Liver (tissue), 8 donors: ENCODE measurements at regions not wholly inside any gene's neighbourhood (a gene's known extent, or its start where the extent isn't known, plus 50 kb on each side); places are given as distances from the start of the nearest gene placed in this dataset.

Experiments
- DNase-seq: peaks from one replicate; pipeline ENCODE4 v3.0.0-alpha.2; 2017; ENCODE audit warnings: low spot score
- H3K27ac ChIP-seq, 2 donors: one replicate each; pipeline ENCODE4 v1.7.0; 2013; ENCODE audit warnings: inconsistent platforms in 2 of 2, low read length in 2 of 2, control low read depth in 1 of 2, low read depth in 1 of 2, mild to moderate bottlenecking in 1 of 2
- H3K27me3 ChIP-seq, 4 donors: one replicate each; pipeline versions ENCODE4 v1.6.1 to v1.7.0; 2013; ENCODE audit warnings: low read length in 3 of 4, inconsistent platforms in 1 of 4, mild to moderate bottlenecking in 1 of 4, moderate library complexity in 1 of 4; ENCODE audit not compliant: control insufficient read depth in 4 of 4, insufficient read depth in 4 of 4
- H3K36me3 ChIP-seq, 4 donors: one replicate each; pipeline versions ENCODE4 v1.6.1 to v1.7.0; 2013; ENCODE audit warnings: low read length in 3 of 4, mild to moderate bottlenecking in 3 of 4, low read depth in 1 of 4, moderate library complexity in 1 of 4; ENCODE audit not compliant: control insufficient read depth in 4 of 4, insufficient read depth in 3 of 4
- H3K4me1 ChIP-seq, 4 donors: one replicate each; pipeline versions ENCODE4 v1.6.1 to v1.7.0; 2013; ENCODE audit warnings: low read length in 3 of 4, mild to moderate bottlenecking in 3 of 4, moderate library complexity in 1 of 4; ENCODE audit not compliant: control insufficient read depth in 4 of 4, insufficient read depth in 4 of 4
- H3K4me3 ChIP-seq, 3 donors: one replicate each; pipeline versions ENCODE4 v1.6.1 to v1.7.0; 2013; ENCODE audit warnings: low read length in 3 of 3, control low read depth in 1 of 3, low read depth in 1 of 3, mild to moderate bottlenecking in 1 of 3
- H3K9ac ChIP-seq, 2 donors: one replicate each; pipeline ENCODE4 v1.7.0; 2013; ENCODE audit warnings: low read length in 2 of 2, mild to moderate bottlenecking in 2 of 2, moderate library complexity in 2 of 2, control low read depth in 1 of 2, low read depth in 1 of 2
- H3K9me3 ChIP-seq, 4 donors: one replicate each; pipeline versions ENCODE4 v1.6.1 to v1.7.0; 2013; ENCODE audit warnings: low read length in 3 of 4; ENCODE audit not compliant: control insufficient read depth in 4 of 4
- ATF3 ChIP-seq: IDR thresholded peaks from 2 replicates; pipeline ENCODE4 v1.6.1; 2016; ENCODE audit warnings: antibody characterized with exemption
- EGR1 ChIP-seq, 2 donors: IDR thresholded peaks; 2 replicates each; pipeline ENCODE4 v1.6.1; 2016 to 2018; ENCODE audit warnings: antibody characterized with exemption in 2 of 2, low read depth in 2 of 2
- FOXA1 ChIP-seq: IDR thresholded peaks from 2 replicates; pipeline ENCODE4 v1.6.1; 2016; ENCODE audit warnings: antibody characterized with exemption
- FOXA2 ChIP-seq: IDR thresholded peaks from 2 replicates; pipeline ENCODE4 v1.6.1; 2016; ENCODE audit warnings: antibody characterized with exemption
- GABPA ChIP-seq, 2 donors: IDR thresholded peaks in 1 of 2; conservative IDR thresholded peaks in 1 of 2; 2 replicates each; pipeline ENCODE4 v1.6.1; 2016; ENCODE audit warnings: antibody characterized with exemption in 2 of 2, mild to moderate bottlenecking in 1 of 2, moderate library complexity in 1 of 2
- HNF4A ChIP-seq, 2 donors: conservative IDR thresholded peaks; 2 replicates each; pipeline ENCODE4 v1.6.1; 2016; ENCODE audit warnings: antibody characterized with exemption in 2 of 2, mild to moderate bottlenecking in 2 of 2
- HNF4G ChIP-seq: IDR thresholded peaks from 2 replicates; pipeline ENCODE4 v1.6.1; 2016; ENCODE audit warnings: antibody characterized with exemption
- JUND ChIP-seq, 2 donors: IDR thresholded peaks; 2 replicates each; pipeline ENCODE4 v1.6.1; 2016; ENCODE audit warnings: antibody characterized with exemption in 2 of 2
- NR2F2 ChIP-seq: IDR thresholded peaks from 2 replicates; pipeline ENCODE4 v1.6.1; 2016; ENCODE audit warnings: antibody characterized with exemption
- RAD21 ChIP-seq, 2 donors: IDR thresholded peaks; 2 replicates each; pipeline ENCODE4 v1.6.1; 2016; ENCODE audit warnings: antibody characterized with exemption in 2 of 2, mild to moderate bottlenecking in 2 of 2
- RXRA ChIP-seq, 2 donors: IDR thresholded peaks; 2 replicates each; pipeline ENCODE4 v1.6.1; 2017 to 2018; ENCODE audit warnings: antibody characterized with exemption in 2 of 2, mild to moderate bottlenecking in 1 of 2
- SP1 ChIP-seq: IDR thresholded peaks from 2 replicates; pipeline ENCODE4 v1.6.1; 2018; ENCODE audit warnings: antibody characterized with exemption, mild to moderate bottlenecking
- TAF1 ChIP-seq: conservative IDR thresholded peaks from 2 replicates; pipeline ENCODE4 v1.6.1; 2016; ENCODE audit warnings: antibody characterized with exemption, mild to moderate bottlenecking
- YY1 ChIP-seq: IDR thresholded peaks from 2 replicates; pipeline ENCODE4 v1.6.1; 2016; ENCODE audit warnings: antibody characterized with exemption, mild to moderate bottlenecking
- WGBS: extraction: QIAGEN DNeasy Blood & Tissue Kit; methylation state at CpG from one replicate; pipeline ENCODE4 v1.1.7; 2013; 5-methylcytosine and 5-hydroxymethylcytosine counted together
- TF ChIP-seq, protein P1 (sequence below): IDR thresholded peaks from 2 replicates; pipeline ENCODE4 v1.6.1; 2016; ENCODE audit warnings: antibody characterized with exemption
- TF ChIP-seq, protein P2 (sequence below): IDR thresholded peaks from 2 replicates; pipeline ENCODE4 v1.6.1; 2016; ENCODE audit warnings: antibody characterized with exemption, mild to moderate bottlenecking
- TF ChIP-seq, protein P3 (sequence below): IDR thresholded peaks from 2 replicates; pipeline ENCODE4 v1.6.1; 2016; ENCODE audit warnings: antibody characterized with exemption
- TF ChIP-seq, protein P4 (sequence below): fragments of 150-350 bp; IDR thresholded peaks from 2 replicates; pipeline ENCODE4 v1.5.1; 2017; ENCODE audit warnings: improper control_type of control experiment, low read depth, low read length; ENCODE audit not compliant: missing input control
- donor health status: healthy.
- donor health status: healthy.
- donor health status: healthy.
- donor health status: healthy.
- donor health status: healthy.

- no peaks in the 10 kb centered on the region for H3K27me3 ChIP-seq
- TF ChIP-seq SP1 (no peak), NR2F2 (no peak), TAF1 (no peak), HNF4G (no peak), GABPA (IDR thresholded peaks at IDR 0.05 in 1 of 2, conservative IDR thresholded peaks at IDR 0.05 in 1 of 2) (no peak)
- TF ChIP-seq, protein P1, sequence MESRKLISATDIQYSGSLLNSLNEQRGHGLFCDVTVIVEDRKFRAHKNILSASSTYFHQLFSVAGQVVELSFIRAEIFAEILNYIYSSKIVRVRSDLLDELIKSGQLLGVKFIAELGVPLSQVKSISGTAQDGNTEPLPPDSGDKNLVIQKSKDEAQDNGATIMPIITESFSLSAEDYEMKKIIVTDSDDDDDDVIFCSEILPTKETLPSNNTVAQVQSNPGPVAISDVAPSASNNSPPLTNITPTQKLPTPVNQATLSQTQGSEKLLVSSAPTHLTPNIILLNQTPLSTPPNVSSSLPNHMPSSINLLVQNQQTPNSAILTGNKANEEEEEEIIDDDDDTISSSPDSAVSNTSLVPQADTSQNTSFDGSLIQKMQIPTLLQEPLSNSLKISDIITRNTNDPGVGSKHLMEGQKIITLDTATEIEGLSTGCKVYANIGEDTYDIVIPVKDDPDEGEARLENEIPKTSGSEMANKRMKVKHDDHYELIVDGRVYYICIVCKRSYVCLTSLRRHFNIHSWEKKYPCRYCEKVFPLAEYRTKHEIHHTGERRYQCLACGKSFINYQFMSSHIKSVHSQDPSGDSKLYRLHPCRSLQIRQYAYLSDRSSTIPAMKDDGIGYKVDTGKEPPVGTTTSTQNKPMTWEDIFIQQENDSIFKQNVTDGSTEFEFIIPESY, result no peak
- no peak overlapping the region for H3K9ac ChIP-seq
- no peak overlapping the region for H3K27ac ChIP-seq
- peaks cover 4 to 12% (median 11%) of the 10 kb centered on the region in 4 donors for H3K4me1 ChIP-seq
- WGBS, result 89% methylated on average over 2 of the region's 2 CpGs
- no peak overlapping the region for H3K4me3 ChIP-seq
- no peaks in the 10 kb centered on the region for H3K36me3 ChIP-seq
- H3K9me3 ChIP-seq, result no peaks in the 10 kb centered on the region
- no peak for DNase-seq
Observed at GRCh38 chr2:205932861-205933260, 153.1 kb downstream of the INO80D start.

DNA sequence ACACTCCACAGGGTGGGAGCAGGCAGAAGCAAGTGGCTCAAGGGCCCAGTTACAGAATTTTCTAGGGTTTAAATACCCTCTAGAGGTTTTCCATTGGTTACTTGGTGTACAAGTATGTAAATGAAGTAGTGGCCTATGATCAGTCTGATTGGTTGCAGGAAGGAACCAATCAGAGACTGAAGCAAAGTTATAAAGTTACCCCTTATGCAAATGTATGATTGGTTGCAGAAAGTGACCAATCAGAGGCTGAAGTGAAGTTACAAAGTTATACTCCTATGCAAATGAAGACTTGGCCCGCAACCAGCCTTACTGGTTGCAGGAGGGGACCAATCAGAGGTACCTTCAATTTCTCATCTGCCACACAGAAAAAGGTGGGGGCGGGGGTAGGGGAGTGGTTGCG, 154.6 kb downstream of the INO80D start:
- Histone ChIP-seq H3K27ac (no peak overlapping the region), H3K27me3 (no peaks in the 10 kb centered on the region), H3K4me3 (no peak overlapping the region), H3K36me3 (no peaks in the 10 kb centered on the region), H3K9ac (no peak overlapping the region), H3K4me1 (peaks cover 4 to 12% (median 11%) of the 10 kb centered on the region in 4 donors), H3K9me3 (no peaks in the 10 kb centered on the region)
- WGBS, result 98% methylated on average over 3 of the region's 3 CpGs
- no peak for TF ChIP-seq FOXA1
- no peak for TF ChIP-seq RXRA (IDR thresholded peaks at IDR 0.05)
- no peak for TF ChIP-seq GABPA (IDR thresholded peaks at IDR 0.05 in 1 of 2, conservative IDR thresholded peaks at IDR 0.05 in 1 of 2)
- TF ChIP-seq, protein P1, result no peak
- TF ChIP-seq RAD21 (IDR thresholded peaks at IDR 0.05), result no peak
- TF ChIP-seq FOXA2, result no peak
- no peak for DNase-seq

- Histone ChIP-seq H3K4me3 (no peak overlapping the region), H3K9ac (no peak overlapping the region), H3K9me3 (no peaks in the 10 kb centered on the region), H3K27ac (peak overlapping the region; percentile 17 to 65), H3K27me3 (no peaks in the 10 kb centered on the region), H3K36me3 (no peaks in the 10 kb centered on the region), H3K4me1 (peaks cover 4 to 17% (median 13%) of the 10 kb centered on the region in 4 donors)
- no peak for DNase-seq
- 59% methylated on average over 4 of the region's 4 CpGs for WGBS
- TF ChIP-seq TAF1 (no peak), ATF3 (no peak), RAD21 (IDR thresholded peaks at IDR 0.05) (no peak), EGR1 (IDR thresholded peaks at IDR 0.05; ENCODE audit: low read depth in 2 of 2) (no peak), GABPA (IDR thresholded peaks at IDR 0.05 in 1 of 2, conservative IDR thresholded peaks at IDR 0.05 in 1 of 2) (no peak), NR2F2 (peak; percentile 68), RXRA (IDR thresholded peaks at IDR 0.05) (no peak), SP1 (peak; percentile 24), YY1 (no peak), FOXA1 (no peak), JUND (IDR thresholded peaks at IDR 0.05) (peak in 1 of 2 donors; percentile 9), HNF4G (no peak), HNF4A (conservative IDR thresholded peaks at IDR 0.05) (no peak), FOXA2 (no peak)
- TF ChIP-seq, protein P2, sequence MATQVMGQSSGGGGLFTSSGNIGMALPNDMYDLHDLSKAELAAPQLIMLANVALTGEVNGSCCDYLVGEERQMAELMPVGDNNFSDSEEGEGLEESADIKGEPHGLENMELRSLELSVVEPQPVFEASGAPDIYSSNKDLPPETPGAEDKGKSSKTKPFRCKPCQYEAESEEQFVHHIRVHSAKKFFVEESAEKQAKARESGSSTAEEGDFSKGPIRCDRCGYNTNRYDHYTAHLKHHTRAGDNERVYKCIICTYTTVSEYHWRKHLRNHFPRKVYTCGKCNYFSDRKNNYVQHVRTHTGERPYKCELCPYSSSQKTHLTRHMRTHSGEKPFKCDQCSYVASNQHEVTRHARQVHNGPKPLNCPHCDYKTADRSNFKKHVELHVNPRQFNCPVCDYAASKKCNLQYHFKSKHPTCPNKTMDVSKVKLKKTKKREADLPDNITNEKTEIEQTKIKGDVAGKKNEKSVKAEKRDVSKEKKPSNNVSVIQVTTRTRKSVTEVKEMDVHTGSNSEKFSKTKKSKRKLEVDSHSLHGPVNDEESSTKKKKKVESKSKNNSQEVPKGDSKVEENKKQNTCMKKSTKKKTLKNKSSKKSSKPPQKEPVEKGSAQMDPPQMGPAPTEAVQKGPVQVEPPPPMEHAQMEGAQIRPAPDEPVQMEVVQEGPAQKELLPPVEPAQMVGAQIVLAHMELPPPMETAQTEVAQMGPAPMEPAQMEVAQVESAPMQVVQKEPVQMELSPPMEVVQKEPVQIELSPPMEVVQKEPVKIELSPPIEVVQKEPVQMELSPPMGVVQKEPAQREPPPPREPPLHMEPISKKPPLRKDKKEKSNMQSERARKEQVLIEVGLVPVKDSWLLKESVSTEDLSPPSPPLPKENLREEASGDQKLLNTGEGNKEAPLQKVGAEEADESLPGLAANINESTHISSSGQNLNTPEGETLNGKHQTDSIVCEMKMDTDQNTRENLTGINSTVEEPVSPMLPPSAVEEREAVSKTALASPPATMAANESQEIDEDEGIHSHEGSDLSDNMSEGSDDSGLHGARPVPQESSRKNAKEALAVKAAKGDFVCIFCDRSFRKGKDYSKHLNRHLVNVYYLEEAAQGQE, result no peak
- TF ChIP-seq, protein P3, sequence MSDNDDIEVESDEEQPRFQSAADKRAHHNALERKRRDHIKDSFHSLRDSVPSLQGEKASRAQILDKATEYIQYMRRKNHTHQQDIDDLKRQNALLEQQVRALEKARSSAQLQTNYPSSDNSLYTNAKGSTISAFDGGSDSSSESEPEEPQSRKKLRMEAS, result no peak
- TF ChIP-seq, protein P4, sequence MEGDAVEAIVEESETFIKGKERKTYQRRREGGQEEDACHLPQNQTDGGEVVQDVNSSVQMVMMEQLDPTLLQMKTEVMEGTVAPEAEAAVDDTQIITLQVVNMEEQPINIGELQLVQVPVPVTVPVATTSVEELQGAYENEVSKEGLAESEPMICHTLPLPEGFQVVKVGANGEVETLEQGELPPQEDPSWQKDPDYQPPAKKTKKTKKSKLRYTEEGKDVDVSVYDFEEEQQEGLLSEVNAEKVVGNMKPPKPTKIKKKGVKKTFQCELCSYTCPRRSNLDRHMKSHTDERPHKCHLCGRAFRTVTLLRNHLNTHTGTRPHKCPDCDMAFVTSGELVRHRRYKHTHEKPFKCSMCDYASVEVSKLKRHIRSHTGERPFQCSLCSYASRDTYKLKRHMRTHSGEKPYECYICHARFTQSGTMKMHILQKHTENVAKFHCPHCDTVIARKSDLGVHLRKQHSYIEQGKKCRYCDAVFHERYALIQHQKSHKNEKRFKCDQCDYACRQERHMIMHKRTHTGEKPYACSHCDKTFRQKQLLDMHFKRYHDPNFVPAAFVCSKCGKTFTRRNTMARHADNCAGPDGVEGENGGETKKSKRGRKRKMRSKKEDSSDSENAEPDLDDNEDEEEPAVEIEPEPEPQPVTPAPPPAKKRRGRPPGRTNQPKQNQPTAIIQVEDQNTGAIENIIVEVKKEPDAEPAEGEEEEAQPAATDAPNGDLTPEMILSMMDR, result no peak
Observed at GRCh38 chr2:205930209-205930608, 155.8 kb downstream of the INO80D start.
